Gastrocnemius medialis (tissue), 4 donors: ENCODE measurements at regions not wholly inside any gene's neighbourhood (a gene's known extent, or its start where the extent isn't known, plus 50 kb on each side); places are given as distances from the start of the nearest gene placed in this dataset.

Experiments
- CTCF ChIP-seq, 5 experiments: fragments of 450-650 bp in 3 of 5; fragments of 200-600 bp in 2 of 5; sonication (generic) in 2 of 5; IDR thresholded peaks in 4 of 5; conservative IDR thresholded peaks in 1 of 5; 1 replicate in 4 of 5; 2 replicates in 1 of 5; pipeline ENCODE4 v1.5.1; 2016 to 2019; ENCODE audit warnings: antibody characterized with exemption in 5 of 5, mild to moderate bottlenecking in 3 of 5, moderate library complexity in 3 of 5
- POLR2A ChIP-seq, 2 donors: fragments of 450-650 bp; IDR thresholded peaks; one replicate each; pipeline ENCODE4 v1.6.1; 2017; ENCODE audit warnings: antibody characterized with exemption in 2 of 2, mild to moderate bottlenecking in 2 of 2, moderate library complexity in 2 of 2

GRCh38 chr4:42710761-42711160, 53.9 kb upstream of the ATP8A1 start:
- no peak for TF ChIP-seq CTCF (IDR thresholded peaks at IDR 0.05 in 4 of 5, conservative IDR thresholded peaks at IDR 0.05 in 1 of 5)
- TF ChIP-seq POLR2A (IDR thresholded peaks at IDR 0.05) = no peak
